ENCODE measurements at regions not wholly inside any gene's neighbourhood (a gene's known extent, or its start where the extent isn't known, plus 50 kb on each side); places are given as distances from the start of the nearest gene placed in this dataset.

DNA sequence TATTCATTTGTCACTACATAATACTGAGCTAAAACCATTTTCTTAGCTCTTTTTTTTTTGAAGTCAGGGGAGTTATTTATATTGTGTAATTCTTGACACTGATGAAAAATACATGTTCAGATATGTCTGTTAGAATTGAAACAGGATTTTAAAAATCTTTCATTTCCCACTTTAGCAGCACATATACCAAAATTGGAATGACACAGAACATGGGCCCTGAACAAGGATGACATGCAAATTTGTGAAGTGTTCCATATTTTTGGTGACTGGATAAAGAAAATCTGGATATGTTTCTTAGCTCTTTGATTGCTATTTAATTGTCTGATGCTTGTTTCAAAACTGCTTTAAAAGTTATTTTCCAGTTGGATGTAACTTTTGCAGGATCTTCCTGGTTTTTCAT lies 1963.9 kb upstream of the LRRTM1 start:
- in situ Hi-C loops (cut with MboI; ENCODE audit: low pct_unique_long_range_greater_than_20kb, low sequenced_read_pairs): no loop called here
- no peak for DNase-seq

DNA sequence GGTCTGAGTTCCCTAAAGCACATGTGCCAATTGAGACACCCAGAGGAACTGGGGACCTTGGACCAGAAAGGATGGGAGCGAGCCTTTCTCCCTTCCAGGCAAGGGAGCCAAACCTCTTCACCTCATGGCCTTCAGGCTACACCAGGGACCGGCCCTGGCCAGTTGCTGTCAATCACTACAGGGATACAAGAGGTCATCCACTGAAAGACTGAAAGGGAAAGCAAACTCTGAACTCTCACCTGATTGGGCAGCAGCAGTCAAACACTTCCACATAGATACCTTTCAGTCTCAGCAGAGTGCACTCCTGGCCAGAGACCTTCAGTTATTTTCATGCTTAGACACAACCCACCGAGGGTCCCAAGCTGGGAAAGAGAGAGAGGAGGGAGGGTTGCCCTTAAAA lies 1956.0 kb upstream of the LRRTM1 start:
- no peak for DNase-seq
- in situ Hi-C loops (cut with MboI; ENCODE audit: low pct_unique_long_range_greater_than_20kb, low sequenced_read_pairs): no loop called here

DNA sequence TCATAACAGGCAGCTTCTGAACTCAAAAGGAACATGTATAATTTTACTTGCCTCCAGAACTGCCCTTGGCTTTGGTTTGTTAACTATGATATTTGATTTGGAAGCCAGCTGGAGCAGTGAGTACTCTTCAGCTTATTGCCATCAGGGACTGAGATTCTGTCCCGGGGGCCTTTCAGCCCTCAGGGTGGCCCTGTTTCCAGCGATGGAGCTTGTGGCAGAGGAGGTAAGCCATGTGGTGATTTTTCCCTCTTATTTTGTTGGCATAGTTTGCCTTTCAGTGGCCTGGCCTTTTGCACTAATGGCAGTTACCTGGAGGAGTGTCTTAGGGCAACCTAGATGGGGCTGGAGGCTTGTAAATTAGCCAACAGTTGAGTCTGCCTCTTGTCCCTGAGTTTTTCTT lies 1955.0 kb upstream of the LRRTM1 start:
- in situ Hi-C loops (cut with MboI; ENCODE audit: low pct_unique_long_range_greater_than_20kb, low sequenced_read_pairs): no loop called here
- DNase-seq: no peak

DNA sequence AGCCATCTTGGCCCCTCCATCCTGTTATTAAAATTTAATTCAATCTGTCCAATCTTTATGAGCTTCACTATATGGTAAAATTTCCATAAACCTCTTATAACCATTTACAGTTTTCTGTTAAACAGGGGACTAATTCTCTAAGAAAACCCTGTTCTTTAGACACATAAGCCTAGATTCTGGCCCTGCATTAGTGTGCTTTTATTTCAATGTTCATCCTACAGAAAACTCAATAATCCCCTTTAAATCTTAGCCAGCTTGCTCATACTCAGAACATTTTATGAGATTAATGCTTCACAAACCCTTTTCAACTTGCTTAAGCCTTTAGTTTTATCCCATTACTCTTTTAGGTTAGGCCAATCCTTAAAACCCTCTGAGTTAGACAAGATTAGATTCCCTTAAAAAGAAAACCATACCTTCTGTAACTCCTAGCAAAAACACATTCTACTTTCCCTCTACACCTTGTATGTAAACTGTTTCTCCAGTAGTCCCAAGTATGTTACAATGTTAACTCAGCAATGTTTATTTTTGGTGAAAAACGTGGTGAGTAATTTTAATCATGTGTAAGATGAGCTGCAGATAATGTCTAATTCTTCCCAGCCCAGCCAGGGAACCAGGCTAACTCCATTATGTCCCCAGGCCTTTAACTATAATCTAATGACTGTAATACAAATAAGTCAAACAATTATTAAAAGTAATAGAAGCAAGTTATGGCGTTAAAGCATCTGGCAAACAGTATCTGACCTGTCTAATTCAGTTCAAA lies 1953.4 kb upstream of the LRRTM1 start:
- DNase-seq: no peak
- in situ Hi-C loops (cut with MboI; ENCODE audit: low pct_unique_long_range_greater_than_20kb, low sequenced_read_pairs): no loop called here

DNA sequence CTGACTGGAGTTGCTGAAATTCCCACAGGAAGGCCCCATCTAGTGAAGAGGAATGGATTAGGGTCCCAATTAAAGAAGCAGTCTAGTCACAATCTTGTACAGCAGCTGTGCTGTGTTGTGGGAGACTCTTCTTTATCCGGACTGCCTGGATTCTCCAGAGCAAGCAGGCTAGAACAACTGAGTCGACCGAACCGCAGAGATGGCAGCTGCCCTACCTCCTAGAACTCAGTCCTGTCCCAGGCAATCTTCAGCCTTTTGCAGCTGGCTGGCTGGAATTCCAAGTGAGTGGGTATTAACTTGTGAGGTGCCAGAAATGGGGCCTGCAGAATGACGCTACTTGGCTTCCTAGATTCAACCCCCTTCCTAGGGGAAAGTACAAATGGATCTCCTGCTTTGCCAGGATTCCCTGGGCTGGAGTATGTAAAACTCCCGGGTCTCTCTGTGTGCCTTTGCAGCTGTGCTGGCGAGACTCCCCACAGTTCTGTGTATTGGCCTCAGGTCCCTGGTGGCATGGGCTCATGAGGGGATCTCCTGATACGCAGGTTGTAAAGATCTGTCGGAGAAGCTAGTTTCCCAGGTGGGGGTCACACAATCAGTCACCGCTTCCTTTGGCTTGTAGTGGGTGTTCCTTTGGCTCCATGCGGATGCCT lies 1952.6 kb upstream of the LRRTM1 start:
- in situ Hi-C loops (cut with MboI; ENCODE audit: low pct_unique_long_range_greater_than_20kb, low sequenced_read_pairs): no loop called here
- no peak for DNase-seq

DNA sequence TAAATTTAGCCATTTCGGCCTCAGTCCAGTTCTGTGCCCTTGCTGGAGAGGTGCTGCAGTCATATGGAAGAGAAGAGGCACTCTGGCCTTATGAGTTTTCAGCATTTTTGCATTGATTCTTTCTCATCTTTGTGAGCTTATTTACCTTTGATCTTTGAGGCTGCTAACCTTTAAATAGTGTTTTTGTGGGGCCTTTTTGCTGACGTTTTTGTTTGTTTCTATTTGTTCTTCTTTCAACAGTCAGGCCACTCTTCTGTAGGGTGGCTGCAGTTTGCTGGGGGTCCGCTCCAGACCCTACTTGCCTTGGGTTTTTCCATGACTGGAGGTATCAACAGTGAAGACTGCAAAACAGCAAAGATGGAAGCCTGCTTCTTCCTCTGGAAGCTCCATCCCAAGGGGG lies 1951.7 kb upstream of the LRRTM1 start:
- DNase-seq: no peak
- in situ Hi-C loops (cut with MboI; ENCODE audit: low pct_unique_long_range_greater_than_20kb, low sequenced_read_pairs): no loop called here

DNA sequence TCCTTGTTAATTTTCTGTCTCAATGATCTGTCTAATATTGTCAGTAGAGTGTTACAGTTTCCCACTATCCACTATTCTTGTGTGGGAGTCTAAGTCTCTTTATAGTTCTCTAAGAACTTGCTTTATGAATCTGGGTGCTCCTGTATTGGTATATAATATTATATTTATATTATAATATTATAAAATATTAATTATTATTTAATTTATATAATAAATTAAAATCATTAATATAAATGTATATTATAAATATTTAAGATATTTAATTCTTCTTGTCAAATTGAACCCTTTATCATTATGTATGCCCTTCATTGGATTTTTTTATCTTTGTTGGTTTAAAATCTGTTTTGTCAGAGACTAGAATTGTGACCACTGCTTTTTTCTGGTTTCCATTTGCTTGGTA lies 1950.2 kb upstream of the LRRTM1 start:
- no peak for DNase-seq
- in situ Hi-C loops (cut with MboI; ENCODE audit: low pct_unique_long_range_greater_than_20kb, low sequenced_read_pairs): no loop called here

DNA sequence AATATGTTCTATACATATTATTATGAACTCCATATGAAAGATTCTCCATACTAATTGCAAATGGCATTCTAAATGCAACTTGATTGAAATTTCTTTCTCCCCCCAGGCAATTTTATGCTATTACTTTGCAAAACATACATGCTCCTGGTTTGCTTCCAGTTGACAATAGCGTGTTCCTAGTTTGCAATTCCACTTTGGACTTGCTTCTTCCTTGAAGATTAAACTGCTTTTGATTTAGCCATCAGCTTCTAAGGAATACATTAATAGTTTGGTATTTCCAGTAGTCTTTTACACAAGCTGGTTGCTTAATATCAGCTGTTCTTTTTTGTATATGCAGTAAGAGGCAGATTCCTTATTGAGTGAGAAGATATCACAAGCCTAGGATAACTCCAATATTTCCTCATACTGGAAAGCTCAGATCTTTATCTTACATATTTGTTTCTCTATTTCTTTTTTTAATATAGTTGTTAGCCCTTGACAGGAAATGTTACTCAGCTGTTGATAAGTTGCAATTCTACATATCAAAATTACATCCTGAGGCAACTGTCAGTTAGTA lies 1941.7 kb upstream of the LRRTM1 start:
- DNase-seq: no peak
- in situ Hi-C loops (cut with MboI; ENCODE audit: low pct_unique_long_range_greater_than_20kb, low sequenced_read_pairs): no loop called here

DNA sequence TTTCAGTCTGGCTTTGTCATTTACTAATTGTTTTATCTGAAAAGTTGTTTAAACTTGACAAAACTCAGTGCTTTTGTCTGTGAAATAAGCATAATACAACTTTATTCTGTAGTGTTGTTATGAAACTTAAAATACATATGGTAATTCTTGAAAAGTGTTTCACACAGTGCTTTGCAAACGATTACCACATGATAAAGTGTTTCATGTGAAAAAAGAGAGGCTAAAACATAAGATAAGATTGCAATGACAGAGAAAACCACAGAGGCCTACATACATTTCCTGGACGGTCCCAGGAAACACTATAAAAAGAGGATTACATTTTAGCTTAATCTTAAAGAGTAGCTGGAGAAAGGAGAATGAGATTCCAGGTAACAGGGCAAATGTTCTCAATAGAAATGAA lies 1934.6 kb upstream of the LRRTM1 start:
- DNase-seq: no peak
- in situ Hi-C loops (cut with MboI; ENCODE audit: low pct_unique_long_range_greater_than_20kb, low sequenced_read_pairs): no loop called here

DNA sequence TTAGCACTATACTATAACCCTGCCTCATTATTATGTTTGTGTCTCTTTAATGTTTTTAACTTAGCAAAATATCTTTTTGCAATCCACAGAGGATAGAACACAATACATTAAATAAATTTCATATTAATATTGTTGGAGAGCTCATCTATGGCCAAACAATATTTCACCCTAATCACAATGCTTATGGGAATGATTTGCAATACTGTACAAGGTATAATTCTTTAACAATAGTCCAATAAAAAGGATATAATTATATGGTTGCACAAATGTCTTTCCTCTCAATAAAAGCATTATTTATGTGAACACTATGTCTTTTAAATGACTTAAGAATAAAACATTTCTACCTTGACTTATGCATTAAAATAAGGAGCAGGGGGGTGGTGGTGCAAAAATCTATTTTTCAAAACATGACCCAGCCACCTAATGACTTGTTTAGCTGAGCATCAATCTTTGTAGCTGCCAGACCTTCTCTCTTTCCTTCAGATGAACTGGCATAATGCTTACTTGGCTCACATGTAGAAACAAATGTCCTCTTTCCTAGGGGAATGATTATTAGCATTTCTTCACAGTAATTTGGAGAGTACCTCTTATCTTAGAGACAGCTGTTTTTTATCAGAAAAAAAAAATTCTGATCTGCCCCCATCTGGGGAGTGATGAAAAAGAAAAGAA lies 1933.6 kb upstream of the LRRTM1 start:
- DNase-seq: no peak
- in situ Hi-C loops (cut with MboI; ENCODE audit: low pct_unique_long_range_greater_than_20kb, low sequenced_read_pairs): no loop called here

DNA sequence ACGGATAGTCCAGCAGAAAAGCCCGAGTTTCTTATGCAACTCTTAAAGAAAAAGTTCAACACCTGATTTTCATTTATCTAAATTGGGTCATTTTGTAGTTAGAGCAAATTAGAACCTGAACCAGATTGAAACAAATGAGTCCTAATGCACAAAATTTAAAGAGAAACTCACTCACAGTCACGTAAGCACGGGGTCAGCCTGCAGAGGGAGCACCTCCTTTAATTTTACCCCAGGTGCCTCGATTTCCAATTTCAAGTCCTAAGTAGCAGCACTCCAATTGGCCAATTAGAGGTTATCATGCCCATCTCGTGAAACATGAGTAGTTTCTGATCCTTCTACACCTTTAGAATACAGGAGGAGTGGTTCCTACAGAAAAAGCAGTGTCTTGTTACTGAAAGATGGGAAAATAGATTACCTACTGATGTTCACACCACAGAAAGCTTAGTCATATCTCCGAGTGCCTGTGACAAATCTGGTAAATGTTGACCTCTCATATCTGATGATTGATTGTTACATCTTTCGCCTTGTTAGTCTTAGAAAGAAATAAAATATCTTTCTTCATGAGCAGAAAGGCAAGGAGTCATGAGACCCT lies 1929.8 kb upstream of the LRRTM1 start:
- in situ Hi-C loops (cut with MboI; ENCODE audit: low pct_unique_long_range_greater_than_20kb, low sequenced_read_pairs): no loop called here
- peak; percentile 0 for DNase-seq

DNA sequence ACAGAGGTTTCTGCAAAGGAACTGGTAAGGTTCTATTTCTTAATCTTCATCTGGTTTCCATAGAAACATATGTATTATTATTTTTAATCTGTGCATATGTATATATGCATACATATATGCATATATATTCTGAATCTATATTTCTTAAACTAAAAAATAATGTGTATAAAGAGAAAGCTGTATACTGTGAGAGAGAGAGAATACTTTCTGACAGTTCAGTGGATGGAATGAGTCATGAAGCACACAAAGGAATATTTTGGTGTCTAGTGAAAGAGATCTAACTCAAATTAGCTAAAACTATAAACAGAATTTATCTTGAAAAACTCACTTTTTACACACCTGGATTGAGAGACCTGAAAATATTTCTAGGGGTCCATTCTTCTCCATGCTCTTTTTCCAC lies 1929.3 kb upstream of the LRRTM1 start:
- in situ Hi-C loops (cut with MboI; ENCODE audit: low pct_unique_long_range_greater_than_20kb, low sequenced_read_pairs): no loop called here
- DNase-seq: no peak

DNA sequence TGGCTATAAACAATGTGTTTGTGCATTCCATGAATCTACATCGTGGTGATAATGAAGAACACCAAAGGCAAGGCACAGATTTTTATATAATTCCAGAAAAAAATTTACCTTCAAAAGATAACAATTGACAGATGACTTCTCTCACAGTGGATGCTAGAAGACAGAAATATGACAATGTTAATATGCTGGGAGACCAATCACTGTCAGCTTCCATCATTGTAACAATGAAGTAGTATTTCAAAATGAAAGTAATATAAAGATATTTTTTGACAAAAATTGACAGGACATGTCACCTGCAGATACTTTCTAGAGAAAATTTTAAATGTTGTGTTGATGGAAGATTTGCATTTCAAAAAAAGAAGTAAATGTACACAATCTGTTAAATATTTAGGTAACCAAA lies 1925.9 kb upstream of the LRRTM1 start:
- in situ Hi-C loops (cut with MboI; ENCODE audit: low pct_unique_long_range_greater_than_20kb, low sequenced_read_pairs): no loop called here
- no peak for DNase-seq

DNA sequence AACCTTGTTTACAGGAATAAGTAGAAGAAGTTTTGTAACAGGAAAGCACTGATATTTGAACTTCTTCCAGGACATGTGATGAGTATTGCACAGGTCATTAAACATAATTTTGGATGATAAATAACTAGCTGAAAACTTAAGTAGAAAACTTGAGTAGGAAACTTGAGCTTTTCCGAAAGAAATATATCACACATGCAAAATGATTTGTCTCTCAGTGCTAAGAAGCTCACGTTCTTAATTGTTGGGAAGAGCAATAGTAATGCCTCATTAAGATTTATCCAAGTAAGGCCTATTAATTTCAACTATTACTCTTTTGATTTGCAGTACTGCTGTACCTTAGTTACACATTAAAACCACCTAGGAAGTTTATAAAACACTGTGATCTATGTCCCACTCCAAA lies 1921.9 kb upstream of the LRRTM1 start:
- in situ Hi-C loops (cut with MboI; ENCODE audit: low pct_unique_long_range_greater_than_20kb, low sequenced_read_pairs): no loop called here
- DNase-seq: no peak

DNA sequence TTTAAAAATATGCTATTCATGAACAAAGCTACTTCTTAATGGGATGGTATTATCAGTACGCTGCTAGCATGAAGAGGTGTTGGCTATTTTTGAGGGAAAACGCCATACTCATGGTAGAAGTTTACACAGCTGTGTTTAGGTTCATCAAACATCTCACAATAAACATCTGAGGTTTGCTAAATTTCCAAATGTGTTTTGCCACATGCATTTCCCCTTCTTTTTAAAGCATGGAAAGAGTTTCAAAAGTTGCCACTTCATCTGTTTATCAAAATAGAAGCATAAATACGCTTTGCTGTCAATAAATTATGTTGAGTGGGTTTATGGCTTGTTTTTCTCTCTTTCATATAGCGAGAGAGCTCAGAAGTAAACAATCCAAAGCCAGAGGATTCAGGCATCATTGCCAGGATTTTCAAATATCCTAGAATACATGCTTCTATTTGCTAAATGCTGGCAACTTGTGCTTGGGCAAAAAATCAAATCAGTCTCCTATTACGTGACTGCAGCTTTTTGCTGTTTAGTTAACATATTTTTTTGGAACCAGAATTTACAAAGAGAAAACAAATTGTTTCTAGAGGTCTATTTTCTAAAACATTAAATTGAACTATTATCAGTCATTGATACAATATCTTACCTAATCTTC lies 1919.9 kb upstream of the LRRTM1 start:
- no peak for DNase-seq
- in situ Hi-C loops (cut with MboI; ENCODE audit: low pct_unique_long_range_greater_than_20kb, low sequenced_read_pairs): no loop called here

DNA sequence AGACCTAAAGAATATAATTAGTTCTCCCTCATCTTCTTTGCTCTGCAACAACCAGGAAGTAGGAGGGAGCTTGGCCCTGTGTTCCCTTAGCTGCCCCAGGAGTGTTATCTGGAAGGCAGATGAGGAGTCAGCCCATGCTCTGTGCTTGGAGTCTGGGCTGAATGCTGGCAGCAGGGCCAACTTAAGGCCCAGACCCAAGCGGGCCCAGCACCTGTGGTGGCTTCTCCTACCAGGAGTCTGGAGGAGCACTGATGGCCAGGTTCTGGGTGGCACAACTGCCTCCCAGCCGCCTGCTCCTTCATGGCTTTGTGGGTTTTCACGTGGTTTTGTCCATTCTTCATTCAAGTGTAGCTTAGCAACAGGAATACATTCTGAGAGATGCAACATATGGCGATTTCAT lies 1910.7 kb upstream of the LRRTM1 start:
- in situ Hi-C loops (cut with MboI; ENCODE audit: low pct_unique_long_range_greater_than_20kb, low sequenced_read_pairs): no loop called here
- DNase-seq: no peak

DNA sequence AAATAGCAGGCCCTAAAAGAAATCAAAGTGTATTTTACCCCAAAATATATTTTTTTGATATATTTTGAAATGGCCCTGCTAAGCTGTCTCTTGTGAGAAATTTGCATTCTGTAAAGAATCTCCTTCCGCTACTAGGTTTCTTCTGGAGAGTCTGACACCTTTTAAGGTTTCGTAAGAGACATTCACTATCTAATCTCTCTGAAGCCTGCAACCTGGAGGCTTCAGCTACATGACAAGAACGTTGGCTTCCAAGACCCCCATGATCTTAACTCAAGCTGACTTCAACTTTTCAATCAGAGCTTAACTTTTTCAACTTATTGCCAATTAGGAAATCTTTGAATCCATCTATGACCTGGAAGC lies 1894.9 kb upstream of the LRRTM1 start:
- in situ Hi-C loops (cut with MboI; ENCODE audit: low pct_unique_long_range_greater_than_20kb, low sequenced_read_pairs): no loop called here
- DNase-seq: no peak

DNA sequence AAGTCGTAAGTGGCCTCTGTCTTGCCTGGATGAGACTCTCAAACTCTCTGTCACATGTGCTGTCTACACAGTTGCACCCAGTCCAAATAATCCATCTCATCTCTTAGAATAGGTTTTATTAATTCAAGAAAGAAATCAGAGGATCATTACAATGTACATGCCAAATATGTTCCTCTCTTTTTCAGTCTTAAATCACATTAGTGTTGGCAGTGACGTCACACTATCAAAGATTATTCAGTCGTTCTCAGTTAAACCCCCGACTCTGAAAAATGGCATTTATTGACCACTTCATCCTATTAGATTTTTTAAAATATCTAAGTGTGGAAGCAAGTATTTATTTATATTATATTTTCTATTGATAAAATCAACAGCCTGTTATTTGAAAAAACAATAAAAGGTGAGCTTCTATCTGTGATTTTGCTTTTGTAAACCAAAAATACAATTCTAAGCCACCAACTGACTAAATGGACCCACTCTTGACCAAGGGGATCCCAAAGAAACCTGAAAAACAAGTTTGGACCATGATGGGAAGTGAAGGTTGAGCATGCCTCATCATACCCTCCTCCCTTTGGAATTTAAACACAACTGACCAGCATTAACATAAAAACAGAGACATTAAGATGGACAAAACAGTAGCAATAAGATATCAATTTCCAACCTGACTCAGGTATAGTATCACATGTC lies 1894.4 kb upstream of the LRRTM1 start:
- no peak for DNase-seq
- in situ Hi-C loops (cut with MboI; ENCODE audit: low pct_unique_long_range_greater_than_20kb, low sequenced_read_pairs): no loop called here

DNA sequence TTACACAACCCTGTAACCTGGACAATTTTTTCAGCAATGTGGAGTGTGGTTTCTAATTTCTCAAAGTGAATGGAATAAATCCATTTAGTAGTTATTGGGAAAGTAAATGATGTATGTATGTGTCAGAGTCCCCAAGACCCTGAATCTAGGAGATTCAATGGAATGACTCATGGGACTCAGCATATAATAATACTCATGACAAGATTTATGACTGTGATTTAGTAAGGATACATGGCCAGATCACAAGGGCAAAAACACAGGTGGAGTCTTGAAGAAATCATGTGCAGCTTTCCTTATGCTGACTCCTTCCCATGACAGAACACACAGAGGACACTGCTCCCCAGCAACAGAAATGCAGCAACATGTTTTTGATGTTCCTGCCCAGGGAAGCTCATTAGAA lies 1877.7 kb upstream of the LRRTM1 start:
- DNase-seq: no peak
- in situ Hi-C loops (cut with MboI; ENCODE audit: low pct_unique_long_range_greater_than_20kb, low sequenced_read_pairs): no loop called here
